ENCODE measurements at regions not wholly inside any gene's neighbourhood (a gene's known extent, or its start where the extent isn't known, plus 50 kb on each side); places are given as distances from the start of the nearest gene placed in this dataset.

GRCh38 chr2:198975779-198976178 is 482.0 kb downstream of the SATB2 start:
- ATAC-seq = no peak
- H3K9me3 Mint-ChIP-seq = peaks cover 26% of the 10 kb centered on the region
- DNase-seq (ENCODE audit: low spot score) = no peak
- CTCF ChIA-PET = no interaction called here
- H3K27me3 Mint-ChIP-seq (ENCODE audit: low read depth) = no peaks in the 10 kb centered on the region
- H3K36me3 Mint-ChIP-seq = peaks cover 14% of the 10 kb centered on the region
- TF ChIP-seq E2F5 (CRISPR knock-in tag; IDR thresholded peaks at IDR 0.05) (no peak), ATF2 (CRISPR knock-in tag; IDR thresholded peaks at IDR 0.05; ENCODE audit: borderline replicate concordance, low read depth) (no peak), MAX (CRISPR knock-in tag; IDR thresholded peaks at IDR 0.05) (no peak), HMGXB4 (CRISPR knock-in tag; IDR thresholded peaks at IDR 0.05) (no peak), IRF1 (CRISPR knock-in tag; IDR thresholded peaks at IDR 0.05) (no peak)
- no peak overlapping the region for H3K27ac Mint-ChIP-seq
- no peak overlapping the region for H3K4me3 Mint-ChIP-seq
- no peaks in the 10 kb centered on the region for H3K4me1 Mint-ChIP-seq
- POLR2A ChIA-PET = no interaction called here

- DNase-seq (ENCODE audit: low spot score) = no peak
- no peak overlapping the region for H3K4me3 Mint-ChIP-seq
- ChIA-PET CTCF (no interaction called here), POLR2A (no interaction called here)
- H3K27ac Mint-ChIP-seq = no peak overlapping the region
- peaks cover 14% of the 10 kb centered on the region for H3K36me3 Mint-ChIP-seq
- H3K27me3 Mint-ChIP-seq (ENCODE audit: low read depth) = no peaks in the 10 kb centered on the region
- no peak for ATAC-seq
- TF ChIP-seq USF1 (CRISPR knock-in tag; IDR thresholded peaks at IDR 0.05) = no peak
- no peak for TF ChIP-seq ETV6 (CRISPR knock-in tag; IDR thresholded peaks at IDR 0.05)
- H3K4me1 Mint-ChIP-seq = no peaks in the 10 kb centered on the region
- peaks cover 26% of the 10 kb centered on the region for H3K9me3 Mint-ChIP-seq
Observed at GRCh38 chr2:198973785-198974184, 484.0 kb downstream of the SATB2 start.

GRCh38 chr2:198973181-198973580 is 484.6 kb downstream of the SATB2 start:
- H3K4me3 Mint-ChIP-seq = no peak overlapping the region
- H3K27me3 Mint-ChIP-seq (ENCODE audit: low read depth) = no peaks in the 10 kb centered on the region
- POLR2A ChIA-PET = no interaction called here
- DNase-seq (ENCODE audit: low spot score) = no peak
- no peak overlapping the region for H3K27ac Mint-ChIP-seq
- CTCF ChIA-PET = no interaction called here
- ATAC-seq = no peak
- no peaks in the 10 kb centered on the region for H3K4me1 Mint-ChIP-seq
- H3K9me3 Mint-ChIP-seq = peaks cover 26% of the 10 kb centered on the region
- peaks cover 14% of the 10 kb centered on the region for H3K36me3 Mint-ChIP-seq
- TF ChIP-seq PRRX2 (CRISPR knock-in tag; IDR thresholded peaks at IDR 0.05) = no peak
- no peak for TF ChIP-seq RELA (CRISPR knock-in tag; IDR thresholded peaks at IDR 0.05; ENCODE audit: borderline replicate concordance)
- TF ChIP-seq CREB1 (CRISPR knock-in tag; IDR thresholded peaks at IDR 0.05) = no peak
- TF ChIP-seq ATF6 (CRISPR knock-in tag; IDR thresholded peaks at IDR 0.05) = no peak
- TF ChIP-seq GTF2I (CRISPR knock-in tag; conservative IDR thresholded peaks at IDR 0.05) = no peak
- no peak for TF ChIP-seq HMGA2 (CRISPR knock-in tag; IDR thresholded peaks at IDR 0.05)
- no peak for TF ChIP-seq ZSCAN18 (CRISPR knock-in tag; IDR thresholded peaks at IDR 0.05)
- no peak for TF ChIP-seq ZNF425 (CRISPR knock-in tag; conservative IDR thresholded peaks at IDR 0.05)
- TF ChIP-seq ZNF232 (CRISPR knock-in tag; IDR thresholded peaks at IDR 0.05) = no peak
- TF ChIP-seq ZNF121 (CRISPR knock-in tag; IDR thresholded peaks at IDR 0.05) = no peak
- no peak for TF ChIP-seq ZNF263 (CRISPR knock-in tag; IDR thresholded peaks at IDR 0.05; ENCODE audit: low read depth)
- no peak for TF ChIP-seq FOXJ3 (CRISPR knock-in tag; IDR thresholded peaks at IDR 0.05; ENCODE audit: borderline replicate concordance)
- TF ChIP-seq ATF3 (CRISPR knock-in tag; conservative IDR thresholded peaks at IDR 0.05) = no peak
- TF ChIP-seq TEAD4 (CRISPR knock-in tag; IDR thresholded peaks at IDR 0.05) = no peak
- TF ChIP-seq NR1H2 (CRISPR knock-in tag; IDR thresholded peaks at IDR 0.05) = no peak

Data from WTC11 (cell line).